IMR-90 (cell line): ENCODE measurements at regions not wholly inside any gene's neighbourhood (a gene's known extent, or its start where the extent isn't known, plus 50 kb on each side); places are given as distances from the start of the nearest gene placed in this dataset.

Source experiments
- ATAC-seq: fragments of 200-7000 bp; cut with Tn5 transposase; 2 replicates; pipeline ENCODE4 v1.9.1; 2020; ENCODE audit warnings: low read depth, mild to moderate bottlenecking, moderate library complexity
- BruUV-seq: library from RNA; stranded (reverse); fragments of 400-500 nt; replicated peaks from 2 replicates; lab custom pipeline; 2021; lab: Mats Ljungman, UMichigan
- CTCF ChIA-PET: fragments of 300-600 bp; formaldehyde crosslinking; extraction: SDS; loops from one replicate; lab custom pipeline; 2021; ENCODE audit warnings: antibody characterized with exemption; lab: Yijun Ruan, JAX
- POLR2A ChIA-PET: fragments of 300-600 bp; sonication (Branson Sonifier 250); formaldehyde crosslinking; loops from one replicate; lab custom pipeline; 2022; ENCODE audit warnings: antibody characterized with exemption; ENCODE audit not compliant: unreplicated experiment; lab: Charles Lee
- DNase-seq: peaks from one replicate; pipeline ENCODE4 v3.0.0; 2013
- H2AFZ ChIP-seq: replicated peaks from 2 replicates; pipeline ENCODE3; 2013; ENCODE audit warnings: low read length, mild to moderate bottlenecking; ENCODE audit not compliant: poor library complexity
- H2AK5ac ChIP-seq: 2 replicates; pipeline ENCODE4 v1.6.1; 2013; ENCODE audit warnings: low read depth, low read length, inconsistent platforms
- H2AK9ac ChIP-seq: replicated peaks from 2 replicates; pipeline ENCODE3; 2013; ENCODE audit warnings: mild to moderate bottlenecking, low read depth, low read length, moderate library complexity; ENCODE audit not compliant: poor library complexity
- H2BK120ac ChIP-seq: 2 replicates; pipeline ENCODE4 v1.6.1; 2013; ENCODE audit warnings: low read depth, low read length, inconsistent platforms
- H2BK15ac ChIP-seq: 3 replicates; pipeline ENCODE4 v1.6.1; 2013; ENCODE audit warnings: low read depth, low read length, inconsistent platforms
- H2BK20ac ChIP-seq: 2 replicates; pipeline ENCODE4 v1.6.1; 2013; ENCODE audit warnings: low read depth, mild to moderate bottlenecking, inconsistent platforms, low read length, moderate library complexity
- H2BK5ac ChIP-seq: 2 replicates; pipeline ENCODE4 v1.6.1; 2013; ENCODE audit warnings: mild to moderate bottlenecking, low read depth, low read length, inconsistent platforms; ENCODE audit not compliant: poor library complexity, severe bottlenecking
- H3K14ac ChIP-seq: replicated peaks from 2 replicates; pipeline ENCODE4 v1.6.1; 2013; ENCODE audit warnings: low read depth, low read length, inconsistent platforms
- H3K18ac ChIP-seq: 2 replicates; pipeline ENCODE4 v1.6.1; 2013; ENCODE audit warnings: low read depth, low read length, control low read depth
- H3K23ac ChIP-seq: 2 replicates; pipeline ENCODE4 v1.6.1; 2013; ENCODE audit warnings: low read depth, low read length, inconsistent platforms
- H3K27ac ChIP-seq: 2 replicates; pipeline ENCODE4 v1.5.1; 2013; ENCODE audit warnings: mild to moderate bottlenecking, control low read depth, low read length; ENCODE audit not compliant: insufficient read depth
- H3K27me3 ChIP-seq: 2 replicates; pipeline ENCODE4 v1.6.1; 2013; ENCODE audit warnings: low read length; ENCODE audit not compliant: control insufficient read depth, insufficient read depth
- H3K36me3 ChIP-seq: 2 replicates; pipeline ENCODE4 v1.6.1; 2013; ENCODE audit warnings: low read length, mixed read lengths; ENCODE audit not compliant: control insufficient read depth, insufficient read depth
- H3K4ac ChIP-seq: 2 replicates; pipeline ENCODE4 v1.6.1; 2013; ENCODE audit warnings: low read depth, low read length, inconsistent platforms
- H3K4me1 ChIP-seq: 2 replicates; pipeline ENCODE4 v1.6.1; 2013; ENCODE audit warnings: low read length, mixed read lengths; ENCODE audit not compliant: control insufficient read depth, insufficient read depth
- H3K4me2 ChIP-seq: 2 replicates; pipeline ENCODE4 v1.6.1; 2013; ENCODE audit warnings: low read depth, mild to moderate bottlenecking, control low read depth, low read length, moderate library complexity
- H3K4me3 ChIP-seq: 2 replicates; pipeline ENCODE4 v1.5.1; 2013; ENCODE audit warnings: low read depth, mild to moderate bottlenecking, control low read depth, low read length, moderate library complexity; ENCODE audit not compliant: insufficient read depth
- H3K56ac ChIP-seq: 2 replicates; pipeline ENCODE4 v1.6.1; 2013; ENCODE audit warnings: low read length, inconsistent platforms; ENCODE audit not compliant: insufficient read depth; ENCODE audit errors: extremely low read depth
- H3K79me1 ChIP-seq, 2 experiments: 2 replicates each; pipeline ENCODE4 v1.6.1; 2013; ENCODE audit warnings: low read length in 2 of 2, inconsistent platforms in 1 of 2, low read depth in 1 of 2
- H3K9ac ChIP-seq: 2 replicates; pipeline ENCODE4 v1.6.1; 2013; ENCODE audit warnings: low read depth, low read length, control low read depth
- H3K9me1 ChIP-seq: 2 replicates; pipeline ENCODE4 v1.6.1; 2013; ENCODE audit warnings: low read length, inconsistent platforms; ENCODE audit not compliant: insufficient read depth
- H3K9me3 ChIP-seq: 2 replicates; pipeline ENCODE4 v1.6.1; 2013; ENCODE audit warnings: low read length; ENCODE audit not compliant: control insufficient read depth, insufficient read depth
- H4K20me1 ChIP-seq: 2 replicates; pipeline ENCODE4 v1.6.1; 2013; ENCODE audit warnings: low read length, inconsistent platforms; ENCODE audit not compliant: insufficient read depth
- H4K5ac ChIP-seq: 2 replicates; pipeline ENCODE4 v1.6.1; 2013; ENCODE audit warnings: mild to moderate bottlenecking, low read depth, low read length, control low read depth
- H4K8ac ChIP-seq, 2 experiments: 2 replicates each; pipeline ENCODE4 v1.6.1; 2013; ENCODE audit warnings: low read depth in 2 of 2, low read length in 2 of 2, control low read depth in 1 of 2, inconsistent platforms in 1 of 2
- H4K91ac ChIP-seq: 2 replicates; pipeline ENCODE4 v1.6.1; 2013; ENCODE audit warnings: low read depth, low read length, inconsistent platforms; ENCODE audit not compliant: insufficient read depth
- BHLHE40 ChIP-seq: fragments of 150-350 bp; IDR thresholded peaks from 2 replicates; pipeline ENCODE4 v1.6.1; 2016; ENCODE audit warnings: mild to moderate bottlenecking, low read depth, low read length
- CEBPB ChIP-seq: IDR thresholded peaks from 2 replicates; pipeline ENCODE4 v1.6.1; 2012; ENCODE audit warnings: low read depth, low read length, improper control_type of control experiment
- CHD1 ChIP-seq: IDR thresholded peaks from 2 replicates; pipeline ENCODE4 v1.6.1; 2012; ENCODE audit warnings: low read depth, low read length, improper control_type of control experiment
- CTCF ChIP-seq: conservative IDR thresholded peaks from 2 replicates; pipeline ENCODE4 v1.5.1; 2012; ENCODE audit warnings: mild to moderate bottlenecking, low read depth, low read length, improper control_type of control experiment
- ELK1 ChIP-seq: fragments of 150-350 bp; IDR thresholded peaks from 2 replicates; pipeline ENCODE4 v1.6.1; 2016; ENCODE audit warnings: low read depth, mild to moderate bottlenecking, low read length, moderate library complexity, borderline replicate concordance
- MAFK ChIP-seq: IDR thresholded peaks from 2 replicates; pipeline ENCODE4 v1.6.1; 2012; ENCODE audit warnings: low read depth, low read length, improper control_type of control experiment
- MXI1 ChIP-seq: IDR thresholded peaks from 2 replicates; pipeline ENCODE4 v1.6.1; 2012; ENCODE audit warnings: low read depth, mild to moderate bottlenecking, low read length, moderate library complexity, borderline replicate concordance
- NFE2L2 ChIP-seq: fragments of 150-350 bp; IDR thresholded peaks from 2 replicates; pipeline ENCODE4 v1.6.1; 2016; ENCODE audit warnings: low read depth, mild to moderate bottlenecking, low read length
- POLR2A ChIP-seq: IDR thresholded peaks from 2 replicates; pipeline ENCODE4 v1.6.1; 2012; ENCODE audit warnings: mild to moderate bottlenecking, low read depth, low read length
- RCOR1 ChIP-seq: IDR thresholded peaks from 2 replicates; pipeline ENCODE4 v1.6.1; 2012; ENCODE audit warnings: mild to moderate bottlenecking, low read length, improper control_type of control experiment; ENCODE audit not compliant: insufficient replicate concordance
- RFX5 ChIP-seq: IDR thresholded peaks from 2 replicates; pipeline ENCODE4 v1.8.0; 2012; ENCODE audit warnings: low read depth, mild to moderate bottlenecking, low read length, moderate library complexity
- SMC3 ChIP-seq: fragments of 150-350 bp; IDR thresholded peaks from 2 replicates; pipeline ENCODE4 v1.6.1; 2016; ENCODE audit warnings: low read depth, mild to moderate bottlenecking, antibody characterized with exemption, low read length, moderate library complexity
- USF2 ChIP-seq: fragments of 150-350 bp; IDR thresholded peaks from 2 replicates; pipeline ENCODE4 v1.6.1; 2017; ENCODE audit warnings: mild to moderate bottlenecking, antibody characterized with exemption, low read length, low read depth
- WGBS, 2 experiments: methylation state at CpG; one replicate each; pipeline versions ENCODE4 v1.1.5 to v1.1.7; 2013; ENCODE audit warnings: missing lambda C conversion rate in 2 of 2; ENCODE audit not compliant: insufficient read length in 1 of 2; ENCODE audit errors: extremely low coverage in 2 of 2; 5-methylcytosine and 5-hydroxymethylcytosine counted together
- dilution Hi-C: fragments of 300-500 bp; cut with HindIII; formaldehyde crosslinking; loops from one replicate; pipeline ENCODE4 v1.14.3; 2018; ENCODE audit warnings: low sequenced_read_pairs; ENCODE audit not compliant: unreplicated experiment
- in situ Hi-C: fragments of 300-500 bp; cut with MboI; formaldehyde crosslinking; loops from 3 replicates; pipeline ENCODE4 v1.14.3; 2019; ENCODE audit warnings: low sequenced_read_pairs, inconsistent platforms, mixed read lengths
- intact Hi-C: fragments of 100-400 bp; cut with micrococcal nuclease; formaldehyde crosslinking; loops from 2 replicates; pipeline ENCODE4 v1.10.0; 2022

GRCh38 chr2:4049463-4049862 is 346.1 kb downstream of the DCDC2C start:
- H2BK5ac ChIP-seq = no peak overlapping the region
- no peaks in the 10 kb centered on the region for H4K20me1 ChIP-seq
- H3K36me3 ChIP-seq = no peaks in the 10 kb centered on the region
- H2AK9ac ChIP-seq = no peak overlapping the region
- peaks cover 24% of the 10 kb centered on the region for H3K9me3 ChIP-seq
- no peak overlapping the region for H3K27ac ChIP-seq
- no peak overlapping the region for H4K8ac ChIP-seq
- intact Hi-C loops (no loop called here), dilution Hi-C loops (no loop called here), in situ Hi-C loops (no loop called here)
- no peak overlapping the region for H2BK15ac ChIP-seq
- POLR2A ChIA-PET = no interaction called here
- H2BK20ac ChIP-seq = no peak overlapping the region
- H3K4me2 ChIP-seq = no peak overlapping the region
- no peaks in the 10 kb centered on the region for H3K9me1 ChIP-seq
- H3K4me3 ChIP-seq = no peak overlapping the region
- 100% methylated on average over 1 of the region's 3 CpGs; no CpG with 5 or more reads in 1 of the 2 experiments for WGBS, 2 experiments
- no peak overlapping the region for H3K9ac ChIP-seq
- H3K79me1 ChIP-seq = no peaks in the 10 kb centered on the region
- H4K91ac ChIP-seq = no peak overlapping the region
- H3K14ac ChIP-seq = no peak overlapping the region
- no peak overlapping the region for H2AFZ ChIP-seq
- TF ChIP-seq MAFK (no peak), ELK1 (no peak), CEBPB (no peak), NFE2L2 (no peak), CHD1 (no peak), SMC3 (no peak), MXI1 (no peak), USF2 (no peak), RCOR1 (no peak), POLR2A (no peak), CTCF (no peak), RFX5 (no peak), BHLHE40 (no peak)
- no peaks in the 10 kb centered on the region for H3K27me3 ChIP-seq
- H3K56ac ChIP-seq = no peak overlapping the region
- DNase-seq = no peak
- no peaks in the 10 kb centered on the region for H3K4me1 ChIP-seq
- BruUV-seq = no TSS peak
- no peak overlapping the region for H3K23ac ChIP-seq
- H2AK5ac ChIP-seq = no peak overlapping the region
- no peak overlapping the region for H3K4ac ChIP-seq
- CTCF ChIA-PET = no interaction called here
- H2BK120ac ChIP-seq = no peak overlapping the region
- H4K5ac ChIP-seq = no peak overlapping the region
- ATAC-seq = no peak
- H3K18ac ChIP-seq = no peak overlapping the region
